SU-DHL-6 (cell line): ENCODE measurements at regions not wholly inside any gene's neighbourhood (a gene's known extent, or its start where the extent isn't known, plus 50 kb on each side); places are given as distances from the start of the nearest gene placed in this dataset.

Experiments
- CTCF ChIP-seq: fragments of 200-600 bp; sonication (generic); IDR thresholded peaks from one replicate; pipeline ENCODE4 v1.5.1; 2017; ENCODE audit warnings: antibody characterized with exemption, mild to moderate bottlenecking, low read length, moderate library complexity; ENCODE audit not compliant: insufficient read depth, poor library complexity, severe bottlenecking
- EZH2phosphoT487 ChIP-seq: fragments of 200-600 bp; sonication (generic), shearing (Covaris generic); conservative IDR thresholded peaks from 2 replicates; pipeline ENCODE4 v1.6.1; 2018; ENCODE audit warnings: mild to moderate bottlenecking, antibody characterized with exemption, low read length, moderate library complexity, mixed read lengths

GRCh38 chr5:128796506-128796905 lies 168.8 kb upstream of the SLC27A6 start:
- TF ChIP-seq CTCF (no peak), EZH2phosphoT487 (no peak)
